RKO (cell line): ENCODE measurements at regions not wholly inside any gene's neighbourhood (a gene's known extent, or its start where the extent isn't known, plus 50 kb on each side); places are given as distances from the start of the nearest gene placed in this dataset.
"Not testable (repeated sequence)": the region's sequence is repeated elsewhere in the genome, so short reads cannot be mapped to it uniquely, and the experiment has no call there.

Source experiments
- DNase-seq: peaks from one replicate; pipeline ENCODE4 v3.0.0-alpha.2; 2016; ENCODE audit warnings: low spot score

GRCh38 chr4:72770708-72771107 is 201.7 kb upstream of the ADAMTS3 start:
- DNase-seq, result no peak

GRCh38 chr4:72768364-72768763 is 199.3 kb upstream of the ADAMTS3 start:
- no peak for DNase-seq

GRCh38 chr4:72767618-72768302 is 198.7 kb upstream of the ADAMTS3 start:
- peak; percentile 31 for DNase-seq

GRCh38 chr4:72765788-72766187 is 196.8 kb upstream of the ADAMTS3 start:
- DNase-seq, result not testable (repeated sequence)

GRCh38 chr4:72761368-72762038 is 192.5 kb upstream of the ADAMTS3 start:
- no peak for DNase-seq

GRCh38 chr4:72753414-72753813 is 184.4 kb upstream of the ADAMTS3 start:
- not testable (repeated sequence) for DNase-seq

- DNase-seq, result no peak
Observed at GRCh38 chr4:72744103-72744725, 175.2 kb upstream of the ADAMTS3 start.

- no peak for DNase-seq
Observed at GRCh38 chr4:72743078-72743477, 174.1 kb upstream of the ADAMTS3 start.

GRCh38 chr4:72715299-72715698 is 146.3 kb upstream of the ADAMTS3 start:
- DNase-seq, result no peak

- DNase-seq, result no peak
Observed at GRCh38 chr4:72714482-72715279, 145.7 kb upstream of the ADAMTS3 start.

- DNase-seq, result no peak
Observed at GRCh38 chr4:72712997-72713396, 144.0 kb upstream of the ADAMTS3 start.

- no peak for DNase-seq
Observed at GRCh38 chr4:72709475-72709874, 140.5 kb upstream of the ADAMTS3 start.

GRCh38 chr4:72706684-72707083 is 137.7 kb upstream of the ADAMTS3 start:
- DNase-seq, result no peak

- DNase-seq, result not testable (repeated sequence)
Observed at GRCh38 chr4:72704925-72705640, 136.1 kb upstream of the ADAMTS3 start.

- no peak for DNase-seq
Observed at GRCh38 chr4:72702948-72703347, 133.9 kb upstream of the ADAMTS3 start.

- peak; percentile 68 for DNase-seq
Observed at GRCh38 chr4:72701987-72702819, 133.2 kb upstream of the ADAMTS3 start.

GRCh38 chr4:72690771-72691170 is 121.8 kb upstream of the ADAMTS3 start:
- DNase-seq, result no peak

GRCh38 chr4:72689923-72690322 is 120.9 kb upstream of the ADAMTS3 start:
- no peak for DNase-seq

- not testable (repeated sequence) for DNase-seq
Observed at GRCh38 chr4:72686390-72686789, 117.4 kb upstream of the ADAMTS3 start.

GRCh38 chr4:72679666-72680065 is 110.6 kb upstream of the ADAMTS3 start:
- DNase-seq, result no peak

GRCh38 chr4:72677886-72678285 is 108.9 kb upstream of the ADAMTS3 start:
- DNase-seq, result no peak
